Natural killer cell (primary cell): ENCODE measurements at regions not wholly inside any gene's neighbourhood (a gene's known extent, or its start where the extent isn't known, plus 50 kb on each side); places are given as distances from the start of the nearest gene placed in this dataset.

Experiments used
- ATAC-seq, 3 donors: fragments of 150-1000 bp in 2 of 3; fragments of 200-7000 bp in 1 of 3; cut with Tn5 transposase; 1 replicate in 1 of 3; 2 replicates in 2 of 3; pipeline ENCODE4 v1.10.0; 2021; ENCODE audit warnings: mild to moderate bottlenecking in 2 of 3, moderate library complexity in 2 of 3
- DNase-seq, 2 donors: peaks; one replicate each; pipeline versions ENCODE4 v3.0.0 to v3.0.0-alpha.2; 2013 to 2021; ENCODE audit warnings: mixed read lengths in 1 of 2
- H3K27ac ChIP-seq: one replicate; pipeline ENCODE4 v1.5.1; 2013; ENCODE audit warnings: mild to moderate bottlenecking, low read length
- H3K27me3 ChIP-seq: one replicate; pipeline ENCODE4 v1.6.1; 2013; ENCODE audit warnings: low read length; ENCODE audit not compliant: control insufficient read depth, insufficient read depth
- H3K36me3 ChIP-seq: one replicate; pipeline ENCODE4 v1.6.1; 2013; ENCODE audit warnings: low read length; ENCODE audit not compliant: control insufficient read depth, insufficient read depth
- H3K4me1 ChIP-seq: one replicate; pipeline ENCODE4 v1.6.1; 2013; ENCODE audit warnings: low read length; ENCODE audit not compliant: control insufficient read depth, insufficient read depth
- H3K4me3 ChIP-seq: one replicate; pipeline ENCODE4 v1.5.1; 2013; ENCODE audit warnings: low read length
- H3K9me3 ChIP-seq: one replicate; pipeline ENCODE4 v1.6.1; 2013; ENCODE audit warnings: low read length; ENCODE audit not compliant: control insufficient read depth, insufficient read depth
- H3K27ac Mint-ChIP-seq, 2 donors: one replicate each; pipeline ENCODE4 v1.8.0; 2022; ENCODE audit warnings: mild to moderate bottlenecking in 2 of 2, mixed read lengths in 2 of 2, moderate library complexity in 1 of 2
- H3K27me3 Mint-ChIP-seq, 2 donors: one replicate each; pipeline ENCODE4 v1.8.0; 2022; ENCODE audit warnings: low read depth in 2 of 2, mixed read lengths in 2 of 2
- H3K36me3 Mint-ChIP-seq: one replicate; pipeline ENCODE4 v1.8.0; 2022; ENCODE audit warnings: mixed read lengths
- H3K4me1 Mint-ChIP-seq, 2 donors: one replicate each; pipeline ENCODE4 v1.8.0; 2022; ENCODE audit warnings: mixed read lengths in 2 of 2
- H3K4me3 Mint-ChIP-seq: one replicate; pipeline ENCODE4 v1.8.0; 2022; ENCODE audit warnings: mild to moderate bottlenecking, moderate library complexity, mixed read lengths
- H3K9me3 Mint-ChIP-seq, 2 donors: one replicate each; pipeline ENCODE4 v1.8.0; 2022; ENCODE audit warnings: mixed read lengths in 2 of 2
- WGBS: methylation state at CpG from one replicate; pipeline ENCODE4 v1.1.7; 2013; ENCODE audit warnings: missing lambda C conversion rate; ENCODE audit not compliant: insufficient coverage; 5-methylcytosine and 5-hydroxymethylcytosine counted together
- intact Hi-C: fragments of 100-400 bp; cut with micrococcal nuclease; formaldehyde crosslinking; loops from one replicate; pipeline ENCODE4 v1.14.2; 2022
- TF ChIP-seq, protein P1 (sequence below): fragments of 200-600 bp; IDR thresholded peaks from one replicate; pipeline ENCODE4 v1.8.0; 2022; ENCODE audit warnings: antibody characterized with exemption

DNA sequence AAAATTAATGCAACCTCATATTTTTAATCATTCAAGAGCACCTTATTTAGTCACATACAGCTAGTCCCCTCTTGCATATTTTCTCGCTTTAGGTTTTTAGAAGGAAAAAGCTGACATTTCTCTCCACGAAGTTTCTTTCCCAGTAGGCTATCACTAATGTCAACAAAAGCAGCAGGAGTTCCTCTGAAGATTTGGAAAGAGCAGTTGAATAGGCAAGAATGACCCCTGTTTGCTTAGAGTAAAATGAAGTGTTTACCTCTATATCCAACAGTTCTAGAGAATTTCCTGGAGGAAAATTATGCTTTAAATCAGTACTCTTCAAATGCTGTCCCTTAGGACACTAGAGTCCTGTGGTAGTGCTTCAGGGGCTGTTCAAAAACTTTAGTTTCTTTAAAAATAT lies 188.1 kb upstream of the PRKD1 start:
- Histone ChIP-seq H3K36me3 (no peaks in the 10 kb centered on the region), H3K4me3 (no peak overlapping the region), H3K27me3 (no peaks in the 10 kb centered on the region), H3K27ac (no peak overlapping the region), H3K4me1 (no peaks in the 10 kb centered on the region), H3K9me3 (no peaks in the 10 kb centered on the region)
- Mint-ChIP-seq H3K9me3 (peaks cover 5 to 11% of the 10 kb centered on the region in 2 donors), H3K27me3 (no peaks in the 10 kb centered on the region), H3K4me3 (no peak overlapping the region), H3K4me1 (no peaks in the 10 kb centered on the region), H3K27ac (no peak overlapping the region), H3K36me3 (no peaks in the 10 kb centered on the region)
- DNase-seq (no peak), ATAC-seq (no peak)
- WGBS: 25% methylated on average over 2 of the region's 2 CpGs
- TF ChIP-seq, protein P1, sequence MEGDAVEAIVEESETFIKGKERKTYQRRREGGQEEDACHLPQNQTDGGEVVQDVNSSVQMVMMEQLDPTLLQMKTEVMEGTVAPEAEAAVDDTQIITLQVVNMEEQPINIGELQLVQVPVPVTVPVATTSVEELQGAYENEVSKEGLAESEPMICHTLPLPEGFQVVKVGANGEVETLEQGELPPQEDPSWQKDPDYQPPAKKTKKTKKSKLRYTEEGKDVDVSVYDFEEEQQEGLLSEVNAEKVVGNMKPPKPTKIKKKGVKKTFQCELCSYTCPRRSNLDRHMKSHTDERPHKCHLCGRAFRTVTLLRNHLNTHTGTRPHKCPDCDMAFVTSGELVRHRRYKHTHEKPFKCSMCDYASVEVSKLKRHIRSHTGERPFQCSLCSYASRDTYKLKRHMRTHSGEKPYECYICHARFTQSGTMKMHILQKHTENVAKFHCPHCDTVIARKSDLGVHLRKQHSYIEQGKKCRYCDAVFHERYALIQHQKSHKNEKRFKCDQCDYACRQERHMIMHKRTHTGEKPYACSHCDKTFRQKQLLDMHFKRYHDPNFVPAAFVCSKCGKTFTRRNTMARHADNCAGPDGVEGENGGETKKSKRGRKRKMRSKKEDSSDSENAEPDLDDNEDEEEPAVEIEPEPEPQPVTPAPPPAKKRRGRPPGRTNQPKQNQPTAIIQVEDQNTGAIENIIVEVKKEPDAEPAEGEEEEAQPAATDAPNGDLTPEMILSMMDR: no peak
- intact Hi-C loops: no loop called here

DNA sequence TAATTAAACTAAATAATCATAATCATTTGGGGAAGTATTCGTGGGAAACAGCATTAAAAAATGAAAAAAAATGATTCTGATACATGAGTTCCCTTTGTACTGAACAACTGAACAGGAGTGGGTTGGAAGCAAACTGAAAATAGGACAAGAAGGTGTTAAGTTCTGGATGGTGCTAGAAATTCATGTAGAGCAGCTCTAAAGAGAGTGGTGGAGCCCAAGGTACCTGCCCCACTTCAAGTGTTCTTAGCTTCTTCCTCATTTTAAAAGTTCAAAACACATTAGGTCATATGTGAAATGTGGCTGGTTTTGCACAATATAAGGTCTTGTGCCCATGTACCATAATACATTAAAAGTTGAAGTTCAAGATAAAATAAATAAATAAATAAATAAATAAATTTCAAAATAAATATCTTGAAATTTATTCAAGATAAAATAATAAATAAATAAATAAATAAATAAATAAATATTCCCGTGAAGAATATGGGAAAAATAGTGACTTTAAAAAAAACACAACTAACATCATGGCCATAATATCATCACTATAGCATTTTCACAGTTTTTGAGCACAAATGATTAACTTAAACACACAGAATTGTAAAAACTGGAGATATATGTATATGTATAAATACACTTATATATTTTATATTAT lies 191.5 kb upstream of the PRKD1 start:
- 90% methylated on average over 1 of the region's 2 CpGs for WGBS

DNA sequence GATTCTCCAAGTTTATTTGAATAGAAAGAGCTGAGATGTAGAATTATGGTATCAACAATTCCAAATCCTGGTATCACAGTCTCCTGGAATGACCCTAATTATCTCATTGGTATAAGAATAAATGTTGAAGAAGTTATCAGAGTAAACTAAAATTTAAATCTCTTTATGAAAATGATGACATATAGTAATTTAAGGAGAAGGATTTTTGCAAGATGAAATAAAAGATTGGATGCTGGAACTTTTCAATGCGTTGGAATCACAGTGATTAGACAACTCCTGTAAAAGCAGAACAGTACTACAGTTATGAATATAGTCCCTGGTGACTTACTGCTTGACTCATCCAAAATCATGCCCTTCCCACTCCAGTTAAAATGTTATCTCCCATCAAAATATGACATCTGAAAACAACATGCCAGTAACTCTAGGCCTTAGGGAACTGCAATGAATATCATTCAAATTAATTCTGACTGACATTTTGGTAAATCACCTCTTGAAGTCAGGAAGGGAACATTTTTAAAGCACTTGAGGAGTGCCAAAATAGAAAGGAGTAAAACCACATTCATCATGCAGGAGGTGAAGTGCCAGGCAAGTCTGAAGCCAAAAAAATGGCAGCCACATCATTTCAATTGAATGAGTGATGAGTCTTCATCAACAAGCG lies 197.8 kb upstream of the PRKD1 start:
- intact Hi-C loops: no loop called here
- no peak overlapping the region for H3K4me3 ChIP-seq
- DNase-seq (no peak), ATAC-seq (no peak)
- H3K4me1 ChIP-seq: no peaks in the 10 kb centered on the region
- peaks cover 7% of the 10 kb centered on the region for H3K9me3 ChIP-seq
- H3K27ac ChIP-seq: no peak overlapping the region
- H3K27ac Mint-ChIP-seq: no peak overlapping the region
- 77% methylated on average over 2 of the region's 2 CpGs for WGBS
- H3K27me3 ChIP-seq: no peaks in the 10 kb centered on the region
- no peak overlapping the region for H3K4me3 Mint-ChIP-seq
- peaks cover 0 to 7% of the 10 kb centered on the region in 2 donors for H3K9me3 Mint-ChIP-seq
- H3K4me1 Mint-ChIP-seq: no peaks in the 10 kb centered on the region
- no peaks in the 10 kb centered on the region for H3K36me3 Mint-ChIP-seq
- no peaks in the 10 kb centered on the region for H3K36me3 ChIP-seq
- H3K27me3 Mint-ChIP-seq: no peaks in the 10 kb centered on the region
- TF ChIP-seq, protein P1: no peak

More for the DNA sequence above, 191.5 kb upstream of the PRKD1 start:
- ATAC-seq (no peak), DNase-seq (no peak)
- Histone ChIP-seq H3K36me3 (no peaks in the 10 kb centered on the region), H3K27me3 (no peaks in the 10 kb centered on the region), H3K27ac (no peak overlapping the region), H3K4me3 (no peak overlapping the region), H3K4me1 (no peaks in the 10 kb centered on the region), H3K9me3 (no peaks in the 10 kb centered on the region)
- H3K4me3 Mint-ChIP-seq: no peak overlapping the region
- intact Hi-C loops: no loop called here
- peaks cover 2 to 5% of the 10 kb centered on the region in 2 donors for H3K9me3 Mint-ChIP-seq
- no peak overlapping the region for H3K27ac Mint-ChIP-seq
- TF ChIP-seq, protein P1: no peak
- no peaks in the 10 kb centered on the region for H3K4me1 Mint-ChIP-seq
- no peaks in the 10 kb centered on the region for H3K27me3 Mint-ChIP-seq
- H3K36me3 Mint-ChIP-seq: no peaks in the 10 kb centered on the region

DNA sequence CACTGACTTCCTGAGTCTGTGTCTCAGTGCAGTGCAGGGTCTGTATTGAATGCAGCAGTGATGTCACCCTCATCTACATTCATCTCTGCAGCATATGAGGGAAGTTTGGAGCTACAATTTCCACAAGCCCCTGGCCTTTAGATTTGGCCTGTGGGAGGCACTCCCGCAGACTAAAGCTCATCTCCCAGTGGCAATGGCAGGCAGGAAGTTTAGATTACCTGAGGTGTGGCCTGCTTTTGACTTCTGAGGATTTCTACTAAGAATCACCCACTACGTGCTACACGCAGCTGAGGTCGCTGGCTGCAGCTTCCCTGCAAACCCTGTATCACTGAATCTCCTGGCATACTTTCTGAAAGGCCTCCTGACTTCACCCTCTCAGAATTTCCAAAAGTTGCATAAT lies 202.2 kb upstream of the PRKD1 start:
- Mint-ChIP-seq H3K9me3 (peaks cover 0 to 6% of the 10 kb centered on the region in 2 donors), H3K4me1 (no peaks in the 10 kb centered on the region), H3K4me3 (no peak overlapping the region), H3K27ac (no peak overlapping the region), H3K36me3 (no peaks in the 10 kb centered on the region), H3K27me3 (no peaks in the 10 kb centered on the region)
- intact Hi-C loops: no loop called here
- TF ChIP-seq, protein P1: no peak
- Histone ChIP-seq H3K36me3 (no peaks in the 10 kb centered on the region), H3K4me3 (no peak overlapping the region), H3K27me3 (no peaks in the 10 kb centered on the region), H3K9me3 (peaks cover 7% of the 10 kb centered on the region), H3K27ac (no peak overlapping the region), H3K4me1 (no peaks in the 10 kb centered on the region)
- 74% methylated on average over 4 of the region's 4 CpGs for WGBS
- ATAC-seq: no peak
- DNase-seq: no peak
